OCI-LY1 (cell line): ENCODE measurements at regions not wholly inside any gene's neighbourhood (a gene's known extent, or its start where the extent isn't known, plus 50 kb on each side); places are given as distances from the start of the nearest gene placed in this dataset.

ENCODE experiments used
- H2AFZ ChIP-seq: fragments of 200-600 bp; sonication (generic), shearing (Covaris generic); 2 replicates; pipeline ENCODE4 v1.6.0; 2014; ENCODE audit warnings: antibody characterized with exemption, mild to moderate bottlenecking, low read length
- H3F3A ChIP-seq: fragments of 200-600 bp; sonication (generic), shearing (Covaris generic); 2 replicates; pipeline ENCODE4 v1.6.0; 2014; ENCODE audit warnings: mild to moderate bottlenecking, antibody characterized with exemption, low read length, moderate library complexity; ENCODE audit not compliant: insufficient read depth
- H3K27ac ChIP-seq: fragments of 200-600 bp; sonication (generic); 2 replicates; pipeline ENCODE4 v1.5.1; 2014; ENCODE audit warnings: low read length, mixed run types, mild to moderate bottlenecking, low read depth; ENCODE audit not compliant: poor library complexity, severe bottlenecking
- H3K27me3 ChIP-seq: fragments of 200-600 bp; sonication (generic); 2 replicates; pipeline ENCODE4 v1.6.0; 2014; ENCODE audit warnings: antibody characterized with exemption, mild to moderate bottlenecking, low read length, moderate library complexity; ENCODE audit not compliant: insufficient read depth
- H3K36me3 ChIP-seq: fragments of 200-600 bp; sonication (generic); 2 replicates; pipeline ENCODE4 v1.6.1; 2014; ENCODE audit warnings: mild to moderate bottlenecking, antibody characterized with exemption, low read length, moderate library complexity, mixed read lengths; ENCODE audit not compliant: insufficient read depth
- H3K4me1 ChIP-seq: fragments of 200-600 bp; sonication (generic); 2 replicates; pipeline ENCODE4 v1.5.1; 2014; ENCODE audit warnings: mild to moderate bottlenecking, low read length, moderate library complexity; ENCODE audit not compliant: insufficient read depth, severe bottlenecking
- H3K4me2 ChIP-seq: fragments of 200-600 bp; sonication (generic), shearing (Covaris generic); 2 replicates; pipeline ENCODE4 v1.6.1; 2014; ENCODE audit warnings: low read length
- H3K4me3 ChIP-seq: fragments of 200-600 bp; sonication (generic); 2 replicates; pipeline ENCODE4 v1.5.1; 2014; ENCODE audit warnings: low read length, low read depth, mild to moderate bottlenecking, mixed read lengths; ENCODE audit not compliant: poor library complexity, severe bottlenecking
- H3K79me2 ChIP-seq: fragments of 200-600 bp; shearing (Covaris generic); 2 replicates; pipeline ENCODE4 v1.6.1; 2016; ENCODE audit warnings: mixed run types, low read length, mixed read lengths; ENCODE audit not compliant: insufficient read depth
- H3K9ac ChIP-seq: fragments of 200-600 bp; sonication (generic), shearing (Covaris generic); 2 replicates; pipeline ENCODE4 v1.6.1; 2014; ENCODE audit warnings: mild to moderate bottlenecking, low read length, mixed read lengths
- H3K9me2 ChIP-seq: fragments of 200-600 bp; sonication (generic), shearing (Covaris generic); 2 replicates; pipeline ENCODE4 v1.6.1; 2014; ENCODE audit warnings: low read depth, mild to moderate bottlenecking, low read length, mixed read lengths
- H3K9me3 ChIP-seq: fragments of 200-600 bp; shearing (Covaris generic); 2 replicates; pipeline ENCODE4 v1.6.1; 2014; ENCODE audit warnings: low read length, mixed read lengths
- H4K20me1 ChIP-seq: fragments of 200-600 bp; sonication (generic), shearing (Covaris generic); 2 replicates; pipeline ENCODE4 v1.6.0; 2016; ENCODE audit warnings: mild to moderate bottlenecking, low read length; ENCODE audit not compliant: insufficient read depth
- EZH2 ChIP-seq: fragments of 200-600 bp; sonication (generic), shearing (Covaris generic); IDR thresholded peaks from 2 replicates; pipeline ENCODE4 v1.8.0; 2017; ENCODE audit warnings: borderline replicate concordance, mixed run types, mild to moderate bottlenecking, antibody characterized with exemption, low read length, moderate library complexity, mixed read lengths
- TF ChIP-seq, protein P1 (sequence below): fragments of 200-600 bp; sonication (generic), shearing (Covaris generic); IDR thresholded peaks from 2 replicates; pipeline ENCODE4 v1.5.1; 2017; ENCODE audit warnings: mild to moderate bottlenecking, antibody characterized with exemption, low read length, moderate library complexity, mixed read lengths

DNA sequence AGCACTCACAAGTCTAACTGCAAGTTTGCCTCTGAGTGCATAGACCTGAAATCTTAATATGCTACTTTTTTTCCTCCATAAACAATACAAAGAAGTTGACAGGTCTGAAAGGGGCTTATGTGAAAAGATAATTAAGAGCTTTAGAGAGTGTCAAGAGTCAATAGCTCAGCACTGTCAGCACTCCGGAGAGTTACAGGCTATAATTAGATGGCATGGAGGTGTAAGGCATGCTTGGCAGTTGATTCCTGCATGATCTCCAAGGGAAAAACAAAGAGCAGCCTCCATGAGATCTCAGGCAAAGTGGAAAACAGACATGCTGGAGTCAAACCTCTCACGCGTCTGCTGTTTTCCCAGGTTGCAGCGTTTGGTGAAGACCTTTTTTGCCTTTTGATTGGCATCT, 468.7 kb downstream of the TLE4 start:
- Histone ChIP-seq H3K4me1 (no peaks in the 10 kb centered on the region), H4K20me1 (no peaks in the 10 kb centered on the region), H3K27ac (no peak overlapping the region), H3K36me3 (no peaks in the 10 kb centered on the region), H3K9ac (no peak overlapping the region), H3K4me2 (no peak overlapping the region), H3K9me3 (no peaks in the 10 kb centered on the region), H3K79me2 (no peaks in the 10 kb centered on the region), H2AFZ (no peak overlapping the region), H3K4me3 (no peak overlapping the region), H3F3A (no peaks in the 10 kb centered on the region), H3K9me2 (no peaks in the 10 kb centered on the region), H3K27me3 (no peaks in the 10 kb centered on the region)
- TF ChIP-seq, protein P1, sequence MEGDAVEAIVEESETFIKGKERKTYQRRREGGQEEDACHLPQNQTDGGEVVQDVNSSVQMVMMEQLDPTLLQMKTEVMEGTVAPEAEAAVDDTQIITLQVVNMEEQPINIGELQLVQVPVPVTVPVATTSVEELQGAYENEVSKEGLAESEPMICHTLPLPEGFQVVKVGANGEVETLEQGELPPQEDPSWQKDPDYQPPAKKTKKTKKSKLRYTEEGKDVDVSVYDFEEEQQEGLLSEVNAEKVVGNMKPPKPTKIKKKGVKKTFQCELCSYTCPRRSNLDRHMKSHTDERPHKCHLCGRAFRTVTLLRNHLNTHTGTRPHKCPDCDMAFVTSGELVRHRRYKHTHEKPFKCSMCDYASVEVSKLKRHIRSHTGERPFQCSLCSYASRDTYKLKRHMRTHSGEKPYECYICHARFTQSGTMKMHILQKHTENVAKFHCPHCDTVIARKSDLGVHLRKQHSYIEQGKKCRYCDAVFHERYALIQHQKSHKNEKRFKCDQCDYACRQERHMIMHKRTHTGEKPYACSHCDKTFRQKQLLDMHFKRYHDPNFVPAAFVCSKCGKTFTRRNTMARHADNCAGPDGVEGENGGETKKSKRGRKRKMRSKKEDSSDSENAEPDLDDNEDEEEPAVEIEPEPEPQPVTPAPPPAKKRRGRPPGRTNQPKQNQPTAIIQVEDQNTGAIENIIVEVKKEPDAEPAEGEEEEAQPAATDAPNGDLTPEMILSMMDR, result no peak
- no peak for TF ChIP-seq EZH2

DNA sequence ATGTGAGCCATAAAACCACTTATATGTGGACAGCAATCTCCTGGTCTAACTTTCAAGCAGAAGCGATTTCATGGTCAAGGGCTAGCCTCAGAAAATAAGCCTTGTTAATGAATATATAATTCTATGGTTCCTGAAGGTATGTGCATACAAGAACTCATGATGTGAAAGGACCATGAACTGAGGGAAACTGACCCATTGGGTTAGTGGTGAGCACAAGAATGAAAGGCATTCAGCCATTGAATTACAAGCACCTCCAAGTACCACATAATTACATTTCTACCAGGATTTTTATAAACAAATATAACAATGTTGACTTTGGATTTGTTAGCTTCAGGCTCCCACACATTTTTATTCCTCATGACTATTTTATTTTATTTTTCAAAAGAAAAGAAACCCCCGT, 459.0 kb downstream of the TLE4 start:
- Histone ChIP-seq H3K4me3 (no peak overlapping the region), H3K27me3 (no peaks in the 10 kb centered on the region), H2AFZ (no peak overlapping the region), H3K79me2 (no peaks in the 10 kb centered on the region), H3K9ac (no peak overlapping the region), H4K20me1 (no peaks in the 10 kb centered on the region), H3K4me2 (no peak overlapping the region), H3K27ac (no peak overlapping the region), H3K9me2 (no peaks in the 10 kb centered on the region), H3K36me3 (no peaks in the 10 kb centered on the region), H3K4me1 (no peaks in the 10 kb centered on the region), H3F3A (no peaks in the 10 kb centered on the region), H3K9me3 (no peaks in the 10 kb centered on the region)
- no peak for TF ChIP-seq EZH2
- TF ChIP-seq, protein P1, result no peak

DNA sequence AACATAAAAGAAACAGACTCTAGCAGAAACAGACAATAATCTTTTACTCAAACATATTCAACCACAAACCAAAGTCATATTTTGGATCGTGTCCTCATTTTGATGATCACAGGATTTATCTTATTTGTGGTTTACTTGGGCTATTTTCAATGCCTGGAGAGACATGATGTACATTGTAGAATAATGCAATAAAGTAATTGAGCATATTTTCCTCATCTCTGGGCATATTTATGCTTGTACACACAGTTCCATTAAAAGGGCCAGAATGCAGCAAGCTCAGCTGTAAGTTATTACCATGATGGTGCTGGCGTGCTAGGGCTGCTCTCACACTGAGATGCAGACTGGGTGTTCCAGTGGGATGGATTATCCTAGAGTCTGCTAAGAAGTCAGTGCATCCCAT, 456.7 kb downstream of the TLE4 start:
- Histone ChIP-seq H2AFZ (no peak overlapping the region), H3K27me3 (no peaks in the 10 kb centered on the region), H3K36me3 (no peaks in the 10 kb centered on the region), H3K4me1 (no peaks in the 10 kb centered on the region), H3K9me2 (no peaks in the 10 kb centered on the region), H3F3A (no peaks in the 10 kb centered on the region), H3K79me2 (no peaks in the 10 kb centered on the region), H3K4me2 (no peak overlapping the region), H3K9me3 (no peaks in the 10 kb centered on the region), H3K4me3 (no peak overlapping the region), H3K9ac (no peak overlapping the region), H3K27ac (no peak overlapping the region), H4K20me1 (no peaks in the 10 kb centered on the region)
- TF ChIP-seq, protein P1, result no peak
- TF ChIP-seq EZH2, result no peak
